ENCODE measurements at regions not wholly inside any gene's neighbourhood (a gene's known extent, or its start where the extent isn't known, plus 50 kb on each side); places are given as distances from the start of the nearest gene placed in this dataset.
"Not testable (repeated sequence)": the region's sequence is repeated elsewhere in the genome, so short reads cannot be mapped to it uniquely, and the experiment has no call there.

- intact Hi-C loops (cut with DNase I): no loop called here
- H3K27me3 ChIP-seq: no peaks in the 10 kb centered on the region
- H3K27ac ChIP-seq: peak overlapping the region in 1 of 4 donors; percentile 24
- no peak for TF ChIP-seq POLR2A (IDR thresholded peaks at IDR 0.05)
- TF ChIP-seq CTCF (IDR thresholded peaks at IDR 0.05): no peak
- no peaks in the 10 kb centered on the region for H3K9me3 ChIP-seq
- DNase-seq (no peak), ATAC-seq (no peak)
- 58 to 63% methylated on average over 4 of the region's 4 CpGs for WGBS, 2 donors
- H3K4me1 ChIP-seq: no peaks in the 10 kb centered on the region
- H3K4me3 ChIP-seq: no peak overlapping the region
- no peaks in the 10 kb centered on the region for H3K36me3 ChIP-seq (replicated peaks in 1 of 2; ENCODE audit: insufficient read depth in 1 of 2, low read depth in 2 of 2)
These were observed 88.6 kb downstream of the VCPKMT start for GRCh38 chr14:50027816-50028215.

GRCh38 chr14:50028458-50028857 is 87.9 kb downstream of the VCPKMT start:
- intact Hi-C loops (cut with DNase I): no loop called here
- Histone ChIP-seq H3K27me3 (no peaks in the 10 kb centered on the region), H3K4me3 (no peak overlapping the region), H3K4me1 (no peaks in the 10 kb centered on the region), H3K9me3 (no peaks in the 10 kb centered on the region), H3K36me3 (replicated peaks in 1 of 2; ENCODE audit: insufficient read depth in 1 of 2, low read depth in 2 of 2) (no peaks in the 10 kb centered on the region), H3K27ac (no peak overlapping the region)
- DNase-seq: no peak
- no peak for ATAC-seq
- 56 to 76% methylated on average over 6 of the region's 6 CpGs for WGBS, 2 donors
- TF ChIP-seq POLR2A (IDR thresholded peaks at IDR 0.05) (no peak), CTCF (IDR thresholded peaks at IDR 0.05) (no peak)

- Histone ChIP-seq H3K9me3 (no peaks in the 10 kb centered on the region), H3K27ac (no peak overlapping the region), H3K4me1 (no peaks in the 10 kb centered on the region), H3K27me3 (no peaks in the 10 kb centered on the region), H3K36me3 (replicated peaks in 1 of 2; ENCODE audit: insufficient read depth in 1 of 2, low read depth in 2 of 2) (no peaks in the 10 kb centered on the region), H3K4me3 (no peak overlapping the region)
- intact Hi-C loops (cut with DNase I): no loop called here
- no peak for ATAC-seq
- 85 to 93% methylated on average over 2 of the region's 2 CpGs for WGBS, 2 donors
- no peak for DNase-seq
- TF ChIP-seq POLR2A (IDR thresholded peaks at IDR 0.05) (no peak), CTCF (IDR thresholded peaks at IDR 0.05) (no peak)
These were observed 86.3 kb downstream of the VCPKMT start for GRCh38 chr14:50030036-50030435.

- H3K9me3 ChIP-seq; intact Hi-C loops (cut with DNase I); DNase-seq; H3K4me1 ChIP-seq; H3K36me3 ChIP-seq (replicated peaks in 1 of 2; ENCODE audit: insufficient read depth in 1 of 2, low read depth in 2 of 2); H3K27ac ChIP-seq; H3K27me3 ChIP-seq; ATAC-seq; H3K4me3 ChIP-seq: not testable (repeated sequence)
- 81 to 89% methylated on average over 1 of the region's 1 CpG for WGBS, 2 donors
These were observed 85.5 kb downstream of the VCPKMT start for GRCh38 chr14:50030911-50031310.

GRCh38 chr14:50031602-50032313 is 84.6 kb downstream of the VCPKMT start:
- Histone ChIP-seq H3K9me3 (no peaks in the 10 kb centered on the region), H3K27me3 (no peaks in the 10 kb centered on the region), H3K4me3 (no peak overlapping the region), H3K4me1 (peaks cover 6% of the 10 kb centered on the region), H3K27ac (no peak overlapping the region), H3K36me3 (replicated peaks in 1 of 2; ENCODE audit: insufficient read depth in 1 of 2, low read depth in 2 of 2) (no peaks in the 10 kb centered on the region)
- intact Hi-C loops (cut with DNase I): no loop called here
- TF ChIP-seq CTCF (IDR thresholded peaks at IDR 0.05) (no peak), POLR2A (IDR thresholded peaks at IDR 0.05) (no peak)
- 63 to 69% methylated on average over 4 of the region's 4 CpGs for WGBS, 2 donors
- peak; percentile 27 for ATAC-seq
- no peak for DNase-seq

- not testable (repeated sequence) for H3K27ac ChIP-seq
These were observed 83.8 kb downstream of the VCPKMT start for GRCh38 chr14:50032462-50033167.

More at GRCh38 chr14:50032462-50033167, 83.8 kb downstream of the VCPKMT start:
- 79 to 87% methylated on average over 8 of the region's 8 CpGs for WGBS, 2 donors
- H3K4me3 ChIP-seq; H3K36me3 ChIP-seq (replicated peaks in 1 of 2; ENCODE audit: insufficient read depth in 1 of 2, low read depth in 2 of 2); H3K9me3 ChIP-seq; ATAC-seq; H3K27me3 ChIP-seq; DNase-seq; intact Hi-C loops (cut with DNase I); H3K4me1 ChIP-seq: not testable (repeated sequence)

All from body of pancreas (tissue), 4 donors.